ENCODE measurements at regions not wholly inside any gene's neighbourhood (a gene's known extent, or its start where the extent isn't known, plus 50 kb on each side); places are given as distances from the start of the nearest gene placed in this dataset.

DNA sequence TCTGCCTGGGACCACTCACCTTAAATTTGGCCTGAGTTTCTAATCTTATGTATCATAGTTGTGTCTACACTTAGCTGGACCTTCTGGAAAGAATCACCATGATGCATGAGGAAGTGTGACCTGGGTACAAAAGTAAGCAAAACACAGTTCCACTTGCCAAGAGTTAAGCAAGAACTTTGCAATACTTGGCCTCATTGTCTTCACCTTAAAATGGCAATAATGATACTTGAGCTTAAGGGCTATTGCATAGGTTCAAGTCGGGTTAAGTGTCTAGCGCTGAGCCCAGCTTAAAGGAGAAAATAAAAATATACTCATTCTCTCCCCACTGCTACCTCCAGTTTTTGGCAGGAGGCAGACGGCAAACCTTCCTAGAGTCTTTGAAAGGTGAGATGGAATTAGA, 133.9 kb upstream of the BMPER start:
- no peak overlapping the region for H3K4me3 ChIP-seq (ENCODE audit: low read depth, low read length)
- TF ChIP-seq, protein P1, sequence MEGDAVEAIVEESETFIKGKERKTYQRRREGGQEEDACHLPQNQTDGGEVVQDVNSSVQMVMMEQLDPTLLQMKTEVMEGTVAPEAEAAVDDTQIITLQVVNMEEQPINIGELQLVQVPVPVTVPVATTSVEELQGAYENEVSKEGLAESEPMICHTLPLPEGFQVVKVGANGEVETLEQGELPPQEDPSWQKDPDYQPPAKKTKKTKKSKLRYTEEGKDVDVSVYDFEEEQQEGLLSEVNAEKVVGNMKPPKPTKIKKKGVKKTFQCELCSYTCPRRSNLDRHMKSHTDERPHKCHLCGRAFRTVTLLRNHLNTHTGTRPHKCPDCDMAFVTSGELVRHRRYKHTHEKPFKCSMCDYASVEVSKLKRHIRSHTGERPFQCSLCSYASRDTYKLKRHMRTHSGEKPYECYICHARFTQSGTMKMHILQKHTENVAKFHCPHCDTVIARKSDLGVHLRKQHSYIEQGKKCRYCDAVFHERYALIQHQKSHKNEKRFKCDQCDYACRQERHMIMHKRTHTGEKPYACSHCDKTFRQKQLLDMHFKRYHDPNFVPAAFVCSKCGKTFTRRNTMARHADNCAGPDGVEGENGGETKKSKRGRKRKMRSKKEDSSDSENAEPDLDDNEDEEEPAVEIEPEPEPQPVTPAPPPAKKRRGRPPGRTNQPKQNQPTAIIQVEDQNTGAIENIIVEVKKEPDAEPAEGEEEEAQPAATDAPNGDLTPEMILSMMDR (IDR thresholded peaks at IDR 0.05; ENCODE audit: low read depth, low read length, missing control alignments), result no peak
- DNase-seq (ENCODE audit: low read depth), result no peak
- in situ Hi-C loops (cut with HindIII; ENCODE audit: low sequenced_read_pairs), result no loop called here

DNA sequence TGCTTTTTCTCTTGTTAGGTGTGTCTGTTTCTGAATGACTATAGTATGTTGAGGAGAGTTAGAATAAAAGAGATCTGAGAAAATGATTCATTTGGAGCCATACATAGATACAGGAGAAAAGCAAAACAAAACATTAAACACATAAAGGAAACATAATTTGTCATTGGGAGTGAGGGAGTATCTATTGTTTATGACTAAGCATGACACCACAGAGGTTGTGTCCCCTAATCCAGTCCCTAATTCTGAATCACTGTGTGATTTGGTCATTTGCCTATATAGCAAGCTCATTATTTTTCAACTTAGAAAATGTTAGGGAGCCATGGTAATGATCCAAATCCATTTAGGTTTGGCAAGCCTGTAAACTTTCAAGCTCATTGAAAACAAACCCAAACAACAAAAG, 132.3 kb upstream of the BMPER start:
- no peak overlapping the region for H3K4me3 ChIP-seq (ENCODE audit: low read depth, low read length)
- in situ Hi-C loops (cut with HindIII; ENCODE audit: low sequenced_read_pairs), result no loop called here
- TF ChIP-seq, protein P1 (IDR thresholded peaks at IDR 0.05; ENCODE audit: low read depth, low read length, missing control alignments), result no peak
- DNase-seq (ENCODE audit: low read depth), result peak; percentile 60

DNA sequence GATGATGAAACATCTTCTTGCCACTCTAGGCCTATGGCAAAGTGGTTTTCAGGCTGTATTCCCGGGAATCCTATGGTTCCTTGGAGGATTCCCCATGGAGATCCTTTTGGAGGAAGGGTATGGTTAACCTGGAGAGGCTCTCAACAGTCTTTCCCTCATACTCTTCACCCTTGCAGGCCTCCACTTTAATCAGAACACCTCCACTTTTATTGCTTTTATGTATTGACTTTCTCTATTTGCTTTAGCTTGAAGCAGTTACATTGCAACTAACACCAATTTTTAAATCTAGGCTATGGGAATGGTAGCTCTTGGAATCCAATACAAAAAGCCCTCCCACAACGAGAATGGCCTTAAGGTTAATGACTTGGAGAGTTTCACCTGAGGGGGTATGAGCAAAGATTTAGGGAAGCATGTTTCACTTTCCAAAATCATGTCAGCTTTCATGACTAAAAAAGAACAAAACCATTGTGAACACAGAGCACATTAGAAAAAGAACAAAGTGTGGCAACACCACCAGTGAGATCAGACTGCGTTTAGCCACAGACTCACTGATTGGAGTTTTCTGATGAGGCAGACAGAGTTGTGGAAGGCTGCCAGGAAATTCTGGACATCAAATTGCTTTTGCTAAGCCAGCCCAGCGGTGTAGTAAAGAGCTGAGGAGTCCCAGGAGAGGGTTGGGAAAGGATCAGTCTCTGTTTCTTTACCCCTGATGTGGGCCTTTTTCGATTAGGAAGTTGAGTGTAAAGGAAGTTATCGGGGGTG, 130.4 kb upstream of the BMPER start:
- in situ Hi-C loops (cut with HindIII; ENCODE audit: low sequenced_read_pairs), result no loop called here
- DNase-seq (ENCODE audit: low read depth), result peak; percentile 94
- TF ChIP-seq, protein P1 (IDR thresholded peaks at IDR 0.05; ENCODE audit: low read depth, low read length, missing control alignments), result no peak
- H3K4me3 ChIP-seq (ENCODE audit: low read depth, low read length), result no peak overlapping the region

DNA sequence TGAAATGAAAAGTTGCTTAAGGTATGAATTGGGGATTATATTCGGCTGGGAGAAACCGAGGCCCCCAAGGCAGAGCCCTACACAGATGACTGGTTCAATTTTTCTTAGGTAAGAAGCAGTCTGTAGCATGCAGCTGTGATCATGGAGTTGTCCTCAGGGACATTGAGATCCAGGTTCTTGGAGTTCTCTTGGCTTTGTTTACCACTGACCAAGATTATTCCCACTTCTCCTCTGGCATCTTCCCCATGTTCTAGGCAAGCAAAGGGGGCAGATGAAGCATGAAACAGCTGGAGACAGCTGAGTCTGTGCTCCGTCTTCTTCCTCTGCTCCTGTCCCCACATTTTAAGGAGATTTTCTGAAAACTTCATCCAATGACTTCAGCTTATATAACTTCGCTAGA, 129.5 kb upstream of the BMPER start:
- in situ Hi-C loops (cut with HindIII; ENCODE audit: low sequenced_read_pairs), result no loop called here

DNA sequence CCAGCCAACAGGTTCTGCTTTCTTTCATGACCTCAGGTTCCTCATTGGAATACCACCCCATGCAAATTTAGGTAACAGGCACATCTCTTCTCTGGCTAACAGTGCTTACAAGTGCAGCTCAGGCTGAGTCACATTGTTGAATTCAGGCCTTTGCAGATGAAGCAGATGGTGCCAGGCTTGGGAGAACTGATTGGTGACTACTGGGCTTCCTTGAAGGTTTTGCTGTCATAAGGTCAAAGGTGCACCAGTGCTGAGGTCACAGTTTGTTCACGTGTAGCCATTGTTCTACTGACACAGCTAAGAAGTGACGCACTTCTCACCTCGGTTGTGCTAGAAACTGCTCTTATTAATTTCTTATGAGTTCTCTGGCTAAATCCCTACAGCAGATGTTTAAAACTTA, 128.6 kb upstream of the BMPER start:
- DNase-seq (ENCODE audit: low read depth), result no peak
- TF ChIP-seq, protein P1 (IDR thresholded peaks at IDR 0.05; ENCODE audit: low read depth, low read length, missing control alignments), result no peak
- H3K4me3 ChIP-seq (ENCODE audit: low read depth, low read length), result no peak overlapping the region
- in situ Hi-C loops (cut with HindIII; ENCODE audit: low sequenced_read_pairs), result no loop called here

More for the DNA sequence above, 129.5 kb upstream of the BMPER start:
- H3K4me3 ChIP-seq (ENCODE audit: low read depth, low read length), result no peak overlapping the region
- TF ChIP-seq, protein P1 (IDR thresholded peaks at IDR 0.05; ENCODE audit: low read depth, low read length, missing control alignments), result no peak
- no peak for DNase-seq (ENCODE audit: low read depth)

DNA sequence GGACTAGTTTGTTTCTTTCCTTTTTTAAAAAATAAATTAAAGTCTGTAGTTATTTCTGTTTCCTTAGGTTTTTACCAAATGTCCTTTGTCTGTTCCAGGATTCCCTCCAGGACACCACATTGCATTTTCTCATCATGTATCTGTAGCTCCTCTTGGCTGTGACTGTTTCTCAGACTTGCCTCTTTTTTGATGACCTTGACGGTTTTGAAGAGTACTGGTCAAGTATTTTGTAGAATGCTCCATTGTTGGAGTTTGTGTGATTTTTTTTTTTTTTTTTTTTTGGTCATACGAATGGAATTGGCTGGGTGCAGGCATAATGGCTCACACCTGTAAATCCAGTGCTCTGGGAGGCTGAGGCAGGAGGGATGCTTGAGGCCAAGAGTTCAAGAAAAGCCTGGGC, 127.1 kb upstream of the BMPER start:
- H3K4me3 ChIP-seq (ENCODE audit: low read depth, low read length), result no peak overlapping the region
- TF ChIP-seq, protein P1 (IDR thresholded peaks at IDR 0.05; ENCODE audit: low read depth, low read length, missing control alignments), result no peak
- in situ Hi-C loops (cut with HindIII; ENCODE audit: low sequenced_read_pairs), result no loop called here
- DNase-seq (ENCODE audit: low read depth), result no peak
